ENCODE measurements at regions not wholly inside any gene's neighbourhood (a gene's known extent, or its start where the extent isn't known, plus 50 kb on each side); places are given as distances from the start of the nearest gene placed in this dataset.

DNA sequence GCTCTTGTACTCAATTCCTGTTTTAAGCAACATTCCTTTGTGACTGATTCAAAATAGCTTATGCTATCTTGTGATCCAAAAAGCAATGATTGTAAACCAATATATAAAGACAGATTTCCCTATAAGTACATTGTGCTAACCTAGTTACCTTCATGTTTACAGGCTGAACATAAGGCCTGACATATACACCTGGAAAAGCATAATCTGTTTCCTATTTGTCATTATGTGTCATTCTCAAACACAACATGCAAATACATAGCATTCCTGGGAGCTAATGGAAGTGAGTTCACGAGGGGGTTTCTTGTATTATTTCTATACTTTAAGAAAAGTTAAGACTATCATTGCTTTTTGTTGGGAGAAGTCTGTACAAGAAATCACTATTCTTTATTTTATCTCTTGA lies 638.1 kb upstream of the AGA start:
- TF ChIP-seq, protein P1, sequence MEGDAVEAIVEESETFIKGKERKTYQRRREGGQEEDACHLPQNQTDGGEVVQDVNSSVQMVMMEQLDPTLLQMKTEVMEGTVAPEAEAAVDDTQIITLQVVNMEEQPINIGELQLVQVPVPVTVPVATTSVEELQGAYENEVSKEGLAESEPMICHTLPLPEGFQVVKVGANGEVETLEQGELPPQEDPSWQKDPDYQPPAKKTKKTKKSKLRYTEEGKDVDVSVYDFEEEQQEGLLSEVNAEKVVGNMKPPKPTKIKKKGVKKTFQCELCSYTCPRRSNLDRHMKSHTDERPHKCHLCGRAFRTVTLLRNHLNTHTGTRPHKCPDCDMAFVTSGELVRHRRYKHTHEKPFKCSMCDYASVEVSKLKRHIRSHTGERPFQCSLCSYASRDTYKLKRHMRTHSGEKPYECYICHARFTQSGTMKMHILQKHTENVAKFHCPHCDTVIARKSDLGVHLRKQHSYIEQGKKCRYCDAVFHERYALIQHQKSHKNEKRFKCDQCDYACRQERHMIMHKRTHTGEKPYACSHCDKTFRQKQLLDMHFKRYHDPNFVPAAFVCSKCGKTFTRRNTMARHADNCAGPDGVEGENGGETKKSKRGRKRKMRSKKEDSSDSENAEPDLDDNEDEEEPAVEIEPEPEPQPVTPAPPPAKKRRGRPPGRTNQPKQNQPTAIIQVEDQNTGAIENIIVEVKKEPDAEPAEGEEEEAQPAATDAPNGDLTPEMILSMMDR (IDR thresholded peaks at IDR 0.05), result no peak
- TF ChIP-seq POLR2A (IDR thresholded peaks at IDR 0.05), result no peak
